GM23338 (cell line): ENCODE measurements at regions not wholly inside any gene's neighbourhood (a gene's known extent, or its start where the extent isn't known, plus 50 kb on each side); places are given as distances from the start of the nearest gene placed in this dataset.

Experiments
- CREB1 ChIP-seq: fragments of 250-450 bp; sonication (Bioruptor Pico); IDR thresholded peaks from 2 replicates; pipeline ENCODE4 v1.5.0; 2020; ENCODE audit warnings: low read depth, mild to moderate bottlenecking, moderate library complexity
- CTCF ChIP-seq, 2 experiments: fragments of 200-600 bp in 1 of 2; sonication (generic) in 1 of 2; conservative IDR thresholded peaks; 2 replicates each; pipeline versions ENCODE4 v1.5.1 to v1.6.1; 2016 to 2017; ENCODE audit warnings: antibody characterized with exemption in 2 of 2, low read depth in 2 of 2, mild to moderate bottlenecking in 2 of 2, moderate library complexity in 1 of 2
- EZH2 ChIP-seq: fragments of 200-600 bp; sonication (generic); IDR thresholded peaks from one replicate; pipeline ENCODE4 v1.8.0; 2017; ENCODE audit warnings: antibody characterized with exemption, mild to moderate bottlenecking, low read depth; ENCODE audit not compliant: unreplicated experiment
- EZH2phosphoT487 ChIP-seq: fragments of 200-600 bp; sonication (generic); IDR thresholded peaks from one replicate; pipeline ENCODE4 v1.8.1; 2018; ENCODE audit warnings: antibody characterized with exemption; ENCODE audit not compliant: unreplicated experiment
- JUNB ChIP-seq: IDR thresholded peaks from one replicate; pipeline ENCODE4 v1.6.1; 2016; ENCODE audit warnings: antibody characterized with exemption; ENCODE audit not compliant: unreplicated experiment
- NANOG ChIP-seq: IDR thresholded peaks from 2 replicates; pipeline ENCODE4 v1.6.1; 2016; ENCODE audit warnings: antibody characterized with exemption, borderline replicate concordance
- POLR2AphosphoS5 ChIP-seq: IDR thresholded peaks from 2 replicates; pipeline ENCODE4 v1.6.1; 2016; ENCODE audit warnings: antibody characterized with exemption, low read depth
- STAT1 ChIP-seq: IDR thresholded peaks from one replicate; pipeline ENCODE4 v1.6.1; 2016; ENCODE audit warnings: antibody characterized with exemption; ENCODE audit not compliant: unreplicated experiment
- ZNF114 ChIP-seq: fragments of 250-450 bp; sonication (Bioruptor Pico); IDR thresholded peaks from 2 replicates; pipeline ENCODE4 v1.5.0; 2020; ENCODE audit warnings: mild to moderate bottlenecking, moderate library complexity
- ZNF331 ChIP-seq: fragments of 250-450 bp; sonication (Bioruptor Pico); IDR thresholded peaks from 2 replicates; pipeline ENCODE4 v1.5.0; 2020; ENCODE audit warnings: low read depth, mild to moderate bottlenecking, moderate library complexity
- TF ChIP-seq, protein P1 (sequence below): IDR thresholded peaks from one replicate; pipeline ENCODE4 v1.6.1; 2018; ENCODE audit warnings: antibody characterized with exemption; ENCODE audit not compliant: unreplicated experiment

- TF ChIP-seq POLR2AphosphoS5 = no peak
- TF ChIP-seq CTCF (conservative IDR thresholded peaks at IDR 0.05; ENCODE audit: low read depth in 2 of 2) = no peak
- no peak for TF ChIP-seq EZH2phosphoT487
- TF ChIP-seq EZH2 = no peak
- TF ChIP-seq, protein P1, sequence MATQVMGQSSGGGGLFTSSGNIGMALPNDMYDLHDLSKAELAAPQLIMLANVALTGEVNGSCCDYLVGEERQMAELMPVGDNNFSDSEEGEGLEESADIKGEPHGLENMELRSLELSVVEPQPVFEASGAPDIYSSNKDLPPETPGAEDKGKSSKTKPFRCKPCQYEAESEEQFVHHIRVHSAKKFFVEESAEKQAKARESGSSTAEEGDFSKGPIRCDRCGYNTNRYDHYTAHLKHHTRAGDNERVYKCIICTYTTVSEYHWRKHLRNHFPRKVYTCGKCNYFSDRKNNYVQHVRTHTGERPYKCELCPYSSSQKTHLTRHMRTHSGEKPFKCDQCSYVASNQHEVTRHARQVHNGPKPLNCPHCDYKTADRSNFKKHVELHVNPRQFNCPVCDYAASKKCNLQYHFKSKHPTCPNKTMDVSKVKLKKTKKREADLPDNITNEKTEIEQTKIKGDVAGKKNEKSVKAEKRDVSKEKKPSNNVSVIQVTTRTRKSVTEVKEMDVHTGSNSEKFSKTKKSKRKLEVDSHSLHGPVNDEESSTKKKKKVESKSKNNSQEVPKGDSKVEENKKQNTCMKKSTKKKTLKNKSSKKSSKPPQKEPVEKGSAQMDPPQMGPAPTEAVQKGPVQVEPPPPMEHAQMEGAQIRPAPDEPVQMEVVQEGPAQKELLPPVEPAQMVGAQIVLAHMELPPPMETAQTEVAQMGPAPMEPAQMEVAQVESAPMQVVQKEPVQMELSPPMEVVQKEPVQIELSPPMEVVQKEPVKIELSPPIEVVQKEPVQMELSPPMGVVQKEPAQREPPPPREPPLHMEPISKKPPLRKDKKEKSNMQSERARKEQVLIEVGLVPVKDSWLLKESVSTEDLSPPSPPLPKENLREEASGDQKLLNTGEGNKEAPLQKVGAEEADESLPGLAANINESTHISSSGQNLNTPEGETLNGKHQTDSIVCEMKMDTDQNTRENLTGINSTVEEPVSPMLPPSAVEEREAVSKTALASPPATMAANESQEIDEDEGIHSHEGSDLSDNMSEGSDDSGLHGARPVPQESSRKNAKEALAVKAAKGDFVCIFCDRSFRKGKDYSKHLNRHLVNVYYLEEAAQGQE = no peak
- TF ChIP-seq CREB1 (CRISPR knock-in tag) = no peak
- TF ChIP-seq STAT1 = no peak
- TF ChIP-seq ZNF114 = no peak
- no peak for TF ChIP-seq JUNB
- no peak for TF ChIP-seq NANOG
- no peak for TF ChIP-seq ZNF331 (CRISPR knock-in tag)
These were observed 70.0 kb upstream of the NEUROD1 start for GRCh38 chr2:181750305-181750704.
